GM12892 (cell line): ENCODE measurements at regions not wholly inside any gene's neighbourhood (a gene's known extent, or its start where the extent isn't known, plus 50 kb on each side); places are given as distances from the start of the nearest gene placed in this dataset.

Experiments
- POLR2A ChIP-seq: IDR thresholded peaks from 2 replicates; pipeline ENCODE4 v1.6.1; 2011; ENCODE audit warnings: low read depth, low read length, control low read depth
- POLR2AphosphoS5 ChIP-seq: IDR thresholded peaks from 2 replicates; pipeline ENCODE4 v1.6.1; 2011; ENCODE audit warnings: low read depth, low read length, control low read depth

DNA sequence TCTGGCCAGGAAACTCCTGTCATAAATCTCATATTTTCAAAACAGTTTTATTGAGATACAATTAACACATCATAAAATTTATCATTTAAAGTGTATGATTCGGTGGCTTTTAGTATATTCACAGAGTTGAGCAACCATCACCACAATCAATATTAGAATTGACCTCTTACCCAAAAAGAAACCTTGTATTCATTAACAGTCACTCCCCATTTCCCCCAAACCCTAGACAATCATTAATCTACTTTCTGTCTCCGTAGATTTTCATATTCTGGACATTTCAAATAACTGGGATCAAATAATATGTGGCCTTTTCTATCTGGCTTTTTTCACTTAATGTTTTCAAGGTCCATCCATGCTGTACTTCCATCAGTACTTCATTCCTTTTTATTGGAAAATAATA is 145.7 kb upstream of the RORA start:
- TF ChIP-seq POLR2AphosphoS5 (no peak), POLR2A (no peak)
